GM21576 (cell line): ENCODE measurements at regions not wholly inside any gene's neighbourhood (a gene's known extent, or its start where the extent isn't known, plus 50 kb on each side); places are given as distances from the start of the nearest gene placed in this dataset.

Source experiments
- ATAC-seq: cut with Tn5 transposase; IDR thresholded peaks from one replicate; pipeline ENCODE4 v1.9.1; 2021; ENCODE audit warnings: mild to moderate bottlenecking, moderate library complexity; ENCODE audit not compliant: unreplicated experiment

DNA sequence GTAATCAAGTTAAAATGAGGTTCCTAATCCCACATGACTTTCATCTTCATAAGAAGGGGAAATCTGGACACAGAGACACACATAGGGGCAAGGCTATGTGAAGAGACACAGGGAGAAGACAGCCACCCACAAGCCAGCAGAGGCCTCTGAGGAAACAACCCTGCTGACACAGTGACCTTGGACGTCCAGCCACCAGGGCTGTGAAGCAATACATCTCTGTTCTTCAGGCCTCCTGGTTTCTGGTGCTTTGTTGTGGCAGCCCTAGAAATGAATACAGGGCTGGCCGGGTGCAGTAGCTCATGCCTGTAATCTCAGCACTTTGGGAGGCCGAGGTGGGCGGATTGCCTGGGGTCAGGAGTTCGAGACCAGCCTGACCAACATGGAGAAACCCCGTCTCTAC is 183.9 kb downstream of the CXCL12 start:
- ATAC-seq = no peak

DNA sequence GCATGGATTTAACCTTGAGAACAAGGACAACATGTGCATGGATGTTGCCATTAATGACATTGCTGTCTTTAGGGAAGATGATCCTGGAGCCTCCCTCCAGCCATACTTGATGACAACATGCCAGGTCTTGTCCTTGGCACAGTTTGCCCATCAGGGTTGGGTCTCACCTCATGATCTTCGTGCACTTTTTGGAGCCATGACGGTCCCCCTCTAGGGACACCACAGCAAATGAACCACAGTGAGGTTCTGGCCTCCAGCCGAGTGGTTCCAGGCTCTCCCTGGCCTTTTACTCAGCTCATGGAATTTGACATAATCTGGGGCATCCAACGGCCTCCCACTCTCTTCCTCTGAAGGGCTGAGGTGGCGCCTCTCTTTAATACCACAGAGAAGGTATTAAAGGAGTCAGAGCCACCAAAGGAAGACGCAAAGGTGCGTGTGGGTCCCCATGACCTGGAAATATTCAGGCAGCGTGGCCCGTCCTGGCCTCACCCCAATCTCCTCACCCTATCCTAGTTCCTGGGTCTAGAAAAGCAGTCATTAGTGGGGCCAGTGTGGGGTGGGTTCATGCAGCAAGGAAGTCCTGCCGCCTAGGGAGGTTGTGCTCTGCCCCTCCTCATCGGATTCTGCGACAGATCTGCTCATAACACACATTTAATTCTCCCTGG is 184.8 kb downstream of the CXCL12 start:
- ATAC-seq = no peak

DNA sequence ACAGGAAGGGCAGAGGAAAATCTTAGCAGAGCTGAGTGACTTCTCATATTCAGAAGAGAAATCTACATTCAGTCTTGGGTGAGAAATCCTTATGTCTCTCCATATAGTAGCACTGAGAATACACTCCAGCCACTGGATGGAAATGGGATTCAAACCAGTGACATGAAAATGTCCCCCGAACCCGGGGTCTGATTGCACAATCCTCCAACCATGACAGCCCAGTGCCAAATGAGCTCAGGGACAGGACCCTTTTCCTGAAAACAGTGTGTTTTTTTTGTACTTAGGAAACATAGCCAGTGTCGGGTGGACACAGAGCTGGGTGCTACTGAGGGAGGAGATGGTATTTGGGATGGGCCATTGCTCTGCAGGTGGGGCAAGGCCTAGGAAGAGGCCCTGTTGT is 185.6 kb downstream of the CXCL12 start:
- ATAC-seq = no peak

DNA sequence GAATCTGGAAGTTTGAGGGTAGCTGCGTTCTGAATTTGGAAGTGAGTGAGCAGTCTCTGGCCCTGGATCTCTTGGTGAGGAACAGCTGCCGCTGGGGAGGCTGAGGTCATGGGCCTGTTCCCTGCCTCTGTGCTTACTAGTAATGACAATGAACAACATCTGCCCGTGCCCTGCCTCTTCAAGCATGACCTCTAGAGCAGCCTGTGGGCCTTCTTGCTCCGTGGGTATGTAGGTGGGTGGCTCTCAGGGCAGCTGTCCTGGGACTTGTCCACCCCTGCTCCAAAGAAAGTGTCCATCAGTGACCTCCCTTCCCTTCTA is 186.2 kb downstream of the CXCL12 start:
- no peak for ATAC-seq

DNA sequence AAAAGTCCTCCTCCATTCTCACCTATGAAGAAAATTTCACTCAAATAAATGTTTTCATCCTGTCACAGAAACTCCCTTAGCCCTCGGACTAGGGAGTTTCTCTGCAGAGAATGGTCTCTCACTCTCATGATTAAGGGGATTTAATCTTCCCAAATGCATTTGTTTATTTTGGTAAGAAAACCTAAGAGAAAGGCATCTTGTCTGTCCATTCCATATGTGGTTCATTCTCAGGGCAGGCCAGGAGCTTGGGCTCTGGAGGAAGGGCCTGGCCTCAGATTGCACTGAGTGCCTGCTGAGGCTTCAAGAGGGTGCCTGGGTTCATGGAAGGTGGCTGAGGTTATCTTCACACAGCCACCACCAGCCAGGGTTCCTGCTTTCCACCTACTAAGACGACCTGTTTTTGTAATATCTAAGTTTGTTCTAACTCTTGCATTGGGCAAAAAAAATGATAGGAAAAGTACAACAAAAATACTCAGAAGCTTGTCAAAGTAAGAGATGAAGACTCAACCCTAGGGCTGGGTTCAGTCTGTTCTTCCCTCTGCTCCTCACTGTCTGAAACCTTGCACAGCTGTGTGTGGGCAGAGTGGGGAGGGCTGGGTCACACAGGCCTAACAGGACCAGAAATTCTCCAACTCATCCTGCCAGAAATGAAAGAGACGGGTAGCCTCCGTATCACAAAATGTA is 186.7 kb downstream of the CXCL12 start:
- no peak for ATAC-seq

DNA sequence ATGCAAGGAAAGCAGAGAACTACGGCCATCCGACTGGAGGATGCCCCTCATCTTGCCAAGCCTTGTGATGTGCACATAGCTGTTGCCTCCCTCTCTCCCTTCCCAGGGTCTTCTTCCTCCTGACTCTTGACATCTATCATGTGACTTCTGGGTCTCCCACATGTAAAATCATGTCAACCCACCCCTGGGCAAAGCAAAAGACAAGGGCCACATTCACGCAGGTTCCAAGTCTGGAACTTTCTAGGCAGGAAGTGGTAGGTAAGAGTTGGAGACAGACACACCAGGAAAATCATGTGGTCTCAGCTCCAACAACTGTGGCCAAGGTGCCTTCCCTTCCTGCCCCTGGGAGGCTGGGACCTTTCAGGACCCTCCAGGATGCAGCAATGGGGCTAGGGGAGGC is 187.3 kb downstream of the CXCL12 start:
- ATAC-seq = no peak

DNA sequence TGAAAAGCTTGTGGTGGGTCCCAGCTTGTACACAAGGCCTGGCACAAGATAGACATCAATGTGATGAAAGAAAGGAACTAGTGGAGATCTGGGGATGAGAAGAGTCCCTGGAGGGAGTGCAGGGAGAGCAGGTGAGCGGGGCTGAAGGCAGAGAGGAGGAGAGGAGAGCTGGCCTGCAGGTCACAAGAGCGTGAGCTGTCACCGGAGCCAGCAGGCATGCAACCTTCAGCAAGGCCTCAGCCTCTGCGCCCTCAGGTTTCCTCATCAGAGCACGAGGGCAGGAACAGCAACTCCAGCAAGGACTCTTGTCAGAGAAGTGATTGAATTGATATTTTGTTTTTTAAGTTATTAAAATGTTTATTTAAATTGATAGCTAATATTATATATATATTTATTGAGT is 188.6 kb downstream of the CXCL12 start:
- no peak for ATAC-seq

DNA sequence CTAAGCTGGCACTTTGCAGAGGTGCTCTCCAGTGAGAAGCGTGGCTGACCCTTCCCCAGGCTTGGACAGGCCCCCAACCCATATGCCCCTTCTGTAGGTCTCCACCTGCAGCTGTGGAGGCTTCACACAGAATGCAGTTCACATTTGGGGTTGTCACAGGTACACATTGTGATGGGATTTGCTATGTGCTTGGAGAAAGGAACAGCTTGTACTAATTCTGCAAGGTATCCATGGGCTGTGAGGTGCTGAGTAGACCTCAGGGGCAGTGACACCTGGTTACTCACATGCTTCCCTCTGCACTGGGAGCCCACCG is 188.9 kb downstream of the CXCL12 start:
- ATAC-seq = no peak

DNA sequence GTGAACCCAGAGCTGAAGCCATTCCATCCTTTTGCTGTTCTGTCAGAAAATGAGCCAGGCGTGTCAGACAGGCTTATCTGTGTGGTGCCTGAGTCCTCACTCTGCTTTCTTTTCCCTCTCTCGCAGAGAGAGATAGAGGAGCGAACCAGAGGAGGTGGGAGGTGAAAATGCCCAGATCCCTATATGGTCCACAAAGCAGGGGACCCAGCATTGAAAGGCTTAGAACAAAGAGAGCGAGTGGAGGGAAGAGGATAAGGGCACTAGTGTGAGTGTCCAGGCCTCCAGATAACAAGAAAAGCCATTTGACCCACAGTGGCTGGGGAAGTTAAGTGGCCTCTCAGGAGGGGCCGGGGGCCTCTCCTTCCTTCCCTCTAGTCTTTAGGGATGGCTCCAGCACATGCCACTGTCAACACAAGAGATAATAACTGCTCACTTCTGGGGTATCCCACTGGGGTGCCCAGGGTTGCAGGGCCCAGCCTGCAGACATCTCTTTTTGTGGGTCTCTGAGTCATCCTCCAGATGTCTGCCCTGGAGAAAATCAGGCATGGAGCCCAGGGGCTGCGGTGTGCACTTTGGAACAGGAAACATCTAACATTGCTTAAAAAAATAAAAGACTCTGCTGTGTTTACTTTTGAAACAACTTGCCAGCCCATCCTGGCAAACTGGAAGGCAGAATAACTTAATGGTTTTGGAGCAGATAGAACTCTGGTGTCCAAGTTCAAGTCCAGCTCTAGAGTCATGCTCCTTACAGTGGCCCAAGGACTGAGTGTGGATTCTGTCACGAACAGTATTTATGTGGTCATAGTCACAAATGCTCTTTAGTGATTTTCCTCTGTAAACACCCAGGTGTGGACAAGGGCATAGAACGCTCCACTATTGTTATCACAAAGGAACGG is 189.5 kb downstream of the CXCL12 start:
- ATAC-seq = no peak

DNA sequence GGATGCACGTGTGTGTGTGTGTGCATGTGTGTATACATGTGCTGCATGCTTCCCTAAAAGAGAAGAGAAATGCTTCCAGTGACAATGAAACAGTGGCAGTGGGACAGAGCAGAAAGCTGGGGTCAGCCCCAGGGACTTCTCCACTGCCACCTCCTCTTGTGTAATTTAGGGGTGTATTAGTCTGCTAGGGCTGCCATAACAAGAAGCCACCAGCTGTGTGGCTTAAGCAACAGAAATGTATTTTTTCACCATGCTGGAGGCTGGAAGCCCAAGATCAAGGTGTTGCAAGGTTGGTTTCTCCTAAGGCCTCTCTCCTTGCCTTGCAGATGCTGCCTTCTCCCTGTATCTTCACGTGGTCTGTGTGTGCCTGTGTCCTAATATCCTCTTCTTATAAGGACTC is 190.5 kb downstream of the CXCL12 start:
- no peak for ATAC-seq

DNA sequence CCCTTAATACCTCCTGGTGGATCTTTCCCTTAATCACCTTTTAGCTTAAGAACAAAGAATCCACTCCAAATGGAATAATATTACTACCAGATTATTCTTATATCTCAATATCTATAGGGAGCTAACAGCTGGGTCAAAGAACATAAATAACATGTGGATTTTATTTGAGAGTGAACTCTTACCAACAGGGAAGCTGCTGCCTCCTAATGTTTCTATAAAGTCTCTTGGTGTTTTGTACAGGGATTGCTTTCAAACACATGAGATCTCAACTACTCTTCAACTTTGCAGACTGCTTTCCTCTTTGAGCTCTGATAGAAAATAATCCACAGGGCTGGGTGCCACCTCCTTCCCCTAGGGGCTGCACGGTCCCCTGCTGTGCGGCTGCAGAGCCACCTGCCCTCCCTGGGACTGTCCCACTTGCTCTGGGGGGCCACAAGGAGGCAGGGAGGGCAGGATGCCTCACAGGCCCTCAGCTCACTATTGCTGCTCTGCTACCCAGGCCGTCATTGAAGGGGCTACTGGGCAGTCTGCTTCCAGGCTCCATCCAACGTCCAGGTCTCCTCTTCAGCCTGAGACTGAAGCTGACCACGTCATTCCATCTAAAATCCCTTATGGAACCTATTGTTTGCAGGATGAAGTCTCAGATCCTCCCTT is 191.2 kb downstream of the CXCL12 start:
- ATAC-seq = no peak

DNA sequence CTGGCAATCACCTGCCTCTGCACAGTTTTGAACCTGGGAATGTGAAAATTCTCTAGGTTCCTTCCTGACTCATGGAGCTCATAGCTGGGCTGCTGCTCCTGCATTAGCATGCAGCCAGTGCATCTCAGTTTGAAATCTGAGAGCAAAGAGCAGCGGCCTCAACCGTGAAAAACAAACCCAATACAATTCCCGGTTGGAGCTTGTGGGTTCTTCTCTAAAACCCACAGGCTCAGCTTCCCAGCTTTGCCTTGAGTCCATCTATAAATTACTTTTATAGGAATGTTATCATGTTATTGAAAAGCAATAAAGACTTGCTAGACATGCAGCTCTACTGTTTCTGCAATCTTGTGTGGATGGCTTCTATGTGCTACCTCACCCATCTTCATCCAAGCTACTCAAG is 191.7 kb downstream of the CXCL12 start:
- no peak for ATAC-seq

DNA sequence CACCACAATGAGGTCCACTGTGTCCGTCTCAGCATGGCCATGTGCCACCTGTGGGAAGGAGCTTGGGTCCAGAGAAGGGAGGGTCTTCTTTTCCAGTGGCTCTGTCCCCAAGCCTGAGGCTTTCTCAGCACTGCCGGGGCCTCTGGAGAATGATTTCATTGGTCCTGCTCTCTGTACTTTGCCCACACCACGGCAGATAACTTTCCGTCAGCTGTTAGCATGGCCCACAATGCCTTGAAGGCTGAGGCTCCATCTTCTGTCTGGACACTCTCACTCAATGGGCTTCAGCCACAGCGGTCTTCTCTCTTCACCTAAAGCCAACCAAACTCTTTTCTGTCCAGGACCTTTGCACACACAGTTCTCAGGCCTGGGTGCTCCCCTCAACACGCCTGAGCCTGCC is 192.5 kb downstream of the CXCL12 start:
- no peak for ATAC-seq

DNA sequence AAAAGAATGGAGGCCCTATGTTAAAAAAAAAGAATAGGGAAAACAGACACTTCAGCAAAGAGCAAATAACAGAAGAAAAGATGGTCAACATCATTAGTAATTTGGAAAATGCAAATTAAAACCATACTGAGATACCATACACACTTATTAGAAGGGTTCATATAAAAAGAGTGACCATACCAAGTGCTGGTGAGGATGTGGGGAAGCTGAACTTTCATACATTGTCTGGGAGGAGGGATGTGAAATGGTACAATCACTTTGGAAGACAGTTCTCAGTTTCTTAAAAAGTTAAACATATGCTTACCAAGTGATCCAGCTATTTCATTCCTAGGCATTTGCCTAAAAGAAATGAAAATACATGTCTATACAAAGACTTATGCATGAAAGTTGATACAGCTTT is 194.4 kb downstream of the CXCL12 start:
- ATAC-seq = no peak

DNA sequence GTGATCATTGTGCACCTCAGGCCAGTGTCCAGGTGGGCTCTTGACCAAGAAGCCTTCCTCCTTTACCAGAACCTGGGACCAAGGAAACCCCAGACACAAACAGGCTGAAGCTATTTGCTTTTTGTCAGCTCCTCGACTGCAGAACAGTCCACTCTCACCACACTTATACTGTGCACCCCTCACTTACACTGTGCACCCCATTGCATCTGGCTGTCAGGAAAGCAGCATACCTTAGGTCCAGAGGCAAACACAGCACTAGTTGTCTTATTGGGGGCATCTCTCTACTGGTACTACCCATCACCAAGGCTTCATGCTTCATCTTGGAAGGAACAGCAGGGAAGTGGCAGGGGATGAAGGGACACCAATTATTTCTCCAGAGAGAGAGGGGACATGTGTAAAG is 198.1 kb downstream of the CXCL12 start:
- ATAC-seq = no peak

DNA sequence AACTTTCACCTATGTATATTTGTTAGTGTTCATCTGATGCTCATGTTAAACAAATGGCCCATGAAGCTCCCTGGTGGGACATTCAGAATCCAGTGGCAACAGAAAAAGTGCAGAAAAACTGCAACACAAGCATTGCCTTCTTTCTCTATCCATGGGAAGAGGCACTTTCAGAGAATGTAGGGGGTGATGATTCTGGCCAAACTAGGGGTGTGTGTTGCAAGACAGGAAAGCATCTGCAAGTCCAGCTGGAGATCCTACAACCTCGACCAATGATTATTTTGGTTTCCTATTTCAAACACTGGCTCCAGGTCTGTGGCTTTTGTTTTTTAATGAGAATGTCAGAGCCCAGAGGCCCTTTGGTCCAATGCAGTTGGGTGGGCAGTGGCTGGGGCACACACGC is 198.7 kb downstream of the CXCL12 start:
- no peak for ATAC-seq

DNA sequence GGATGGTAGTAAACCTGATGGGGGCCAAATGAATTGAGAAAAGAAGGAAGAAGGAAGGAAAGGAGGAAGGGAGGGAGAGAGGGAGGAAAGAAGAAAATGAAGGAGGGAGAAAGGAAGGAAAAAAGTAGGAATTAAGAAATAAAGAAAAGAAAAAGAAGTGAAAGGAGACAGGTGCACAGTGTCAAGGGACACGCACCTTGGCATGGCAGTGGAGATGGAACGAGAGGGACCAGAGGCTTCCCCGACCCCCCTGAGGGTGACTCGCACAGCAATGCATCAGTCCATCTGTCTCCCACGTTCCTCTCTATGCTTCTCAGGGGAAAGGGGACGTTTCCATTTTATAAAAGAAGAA is 199.6 kb downstream of the CXCL12 start:
- ATAC-seq = no peak

DNA sequence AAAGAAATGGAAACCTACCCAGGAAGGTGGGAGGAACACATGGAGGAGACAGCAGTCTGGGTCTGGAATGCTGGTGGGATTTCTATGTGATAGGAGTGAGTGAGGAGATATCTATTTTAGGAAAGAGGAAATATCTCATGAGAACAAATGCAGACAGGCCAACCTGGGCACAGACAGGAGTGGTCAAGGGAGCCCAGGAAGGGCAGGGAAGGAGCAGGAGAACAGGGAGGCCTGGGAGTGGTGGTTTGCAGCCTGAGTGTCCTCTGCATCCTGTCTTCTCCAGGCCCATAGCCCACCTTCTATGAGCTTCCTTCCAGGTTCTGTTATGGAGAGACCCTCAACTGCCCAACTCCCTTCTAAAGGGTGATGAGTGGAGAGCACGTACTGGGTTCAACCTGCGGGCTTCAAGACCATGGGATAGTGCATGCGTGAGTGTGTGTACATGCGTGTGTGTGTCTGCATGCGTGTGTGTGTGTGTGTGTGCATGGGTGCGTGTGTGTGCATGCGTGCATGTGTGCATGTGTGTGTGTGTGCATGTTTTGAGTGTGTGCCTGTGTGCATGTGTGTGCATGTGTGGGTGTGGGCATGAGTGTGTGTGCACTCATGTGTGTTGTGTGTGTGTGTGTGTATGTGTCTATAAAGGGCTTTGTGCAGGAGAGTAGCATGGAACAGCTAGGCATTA is 200.1 kb downstream of the CXCL12 start:
- no peak for ATAC-seq

DNA sequence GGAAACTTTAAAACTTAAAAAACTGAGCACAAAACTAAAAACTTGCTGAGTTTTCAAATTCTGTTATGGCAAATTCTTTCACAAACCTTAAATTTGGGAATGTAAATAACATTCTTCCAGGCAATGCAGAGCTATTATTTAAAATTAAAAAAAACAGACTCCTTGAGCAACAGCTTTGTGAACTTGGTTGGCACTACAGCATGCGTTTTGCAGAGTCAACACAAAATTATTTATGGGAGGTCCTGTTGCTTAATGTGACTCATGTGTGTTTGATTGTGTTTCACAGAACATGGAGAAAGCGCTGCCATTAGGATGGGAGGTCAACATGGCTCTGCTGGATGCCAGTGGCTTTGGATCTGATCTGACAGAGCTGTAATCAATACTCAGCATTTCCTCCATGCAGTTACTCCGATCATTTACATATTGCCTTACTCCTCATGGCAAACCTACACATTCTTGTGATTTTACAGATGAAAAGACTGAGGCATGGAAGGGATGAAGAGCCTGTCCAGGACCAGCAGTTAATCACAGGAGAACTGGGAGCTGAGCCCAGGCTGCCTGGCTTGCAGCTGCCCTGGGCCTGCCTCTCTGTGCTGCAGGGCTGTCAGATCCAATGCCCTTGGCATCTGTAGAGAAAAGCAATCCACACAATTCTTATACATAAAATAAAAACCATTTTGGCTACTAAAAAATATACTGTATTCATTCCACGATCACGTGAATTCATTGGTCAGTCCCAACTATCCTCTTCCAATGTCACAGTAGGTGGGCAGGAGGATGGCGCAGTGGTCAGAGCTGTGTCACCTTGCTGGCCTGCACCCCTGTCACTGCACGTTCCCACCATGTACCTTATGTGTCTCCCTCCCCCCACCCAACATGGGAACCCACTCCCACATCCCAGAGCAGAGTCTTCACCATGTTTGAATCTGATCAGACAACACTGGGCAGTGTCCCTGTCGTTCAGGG is 200.9 kb downstream of the CXCL12 start:
- no peak for ATAC-seq

DNA sequence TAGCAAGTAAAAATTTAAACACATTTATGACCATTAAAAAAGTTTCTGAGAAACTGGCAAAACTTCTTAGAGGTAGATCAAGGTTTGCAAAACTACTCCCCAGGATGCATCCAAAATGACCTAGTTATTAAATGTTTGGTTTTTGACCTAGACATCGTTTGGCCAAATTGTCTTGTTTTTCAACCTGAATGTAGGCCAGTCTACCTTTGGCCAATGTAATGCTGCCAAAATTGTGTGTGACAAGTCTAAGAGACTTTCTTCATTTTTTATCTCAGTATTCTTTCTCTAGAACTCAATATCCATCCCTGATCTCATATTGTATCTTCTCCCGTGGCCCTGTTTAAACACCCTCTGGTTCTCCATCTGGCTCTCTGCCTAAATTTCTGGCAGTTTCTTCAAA is 202.0 kb downstream of the CXCL12 start:
- ATAC-seq = no peak
